Epithelial cell of proximal tubule (primary cell): ENCODE measurements at regions not wholly inside any gene's neighbourhood (a gene's known extent, or its start where the extent isn't known, plus 50 kb on each side); places are given as distances from the start of the nearest gene placed in this dataset.

ENCODE experiments used
- DNase-seq: peaks from one replicate; pipeline ENCODE4 v3.0.0-alpha.2; 2011; ENCODE audit warnings: low read depth
- H3K4me3 ChIP-seq: 2 replicates; pipeline ENCODE4 v1.5.1; 2011; ENCODE audit warnings: low read depth, mild to moderate bottlenecking, low read length
- TF ChIP-seq, protein P1 (sequence below): conservative IDR thresholded peaks from 2 replicates; pipeline ENCODE4 v1.5.1; 2012; ENCODE audit warnings: low read depth, mild to moderate bottlenecking, low read length

- no peak for DNase-seq
- TF ChIP-seq, protein P1, sequence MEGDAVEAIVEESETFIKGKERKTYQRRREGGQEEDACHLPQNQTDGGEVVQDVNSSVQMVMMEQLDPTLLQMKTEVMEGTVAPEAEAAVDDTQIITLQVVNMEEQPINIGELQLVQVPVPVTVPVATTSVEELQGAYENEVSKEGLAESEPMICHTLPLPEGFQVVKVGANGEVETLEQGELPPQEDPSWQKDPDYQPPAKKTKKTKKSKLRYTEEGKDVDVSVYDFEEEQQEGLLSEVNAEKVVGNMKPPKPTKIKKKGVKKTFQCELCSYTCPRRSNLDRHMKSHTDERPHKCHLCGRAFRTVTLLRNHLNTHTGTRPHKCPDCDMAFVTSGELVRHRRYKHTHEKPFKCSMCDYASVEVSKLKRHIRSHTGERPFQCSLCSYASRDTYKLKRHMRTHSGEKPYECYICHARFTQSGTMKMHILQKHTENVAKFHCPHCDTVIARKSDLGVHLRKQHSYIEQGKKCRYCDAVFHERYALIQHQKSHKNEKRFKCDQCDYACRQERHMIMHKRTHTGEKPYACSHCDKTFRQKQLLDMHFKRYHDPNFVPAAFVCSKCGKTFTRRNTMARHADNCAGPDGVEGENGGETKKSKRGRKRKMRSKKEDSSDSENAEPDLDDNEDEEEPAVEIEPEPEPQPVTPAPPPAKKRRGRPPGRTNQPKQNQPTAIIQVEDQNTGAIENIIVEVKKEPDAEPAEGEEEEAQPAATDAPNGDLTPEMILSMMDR, result no peak
- H3K4me3 ChIP-seq, result no peak overlapping the region
Measured at GRCh38 chr15:39354189-39354588, 226.7 kb upstream of the THBS1 start.

DNA sequence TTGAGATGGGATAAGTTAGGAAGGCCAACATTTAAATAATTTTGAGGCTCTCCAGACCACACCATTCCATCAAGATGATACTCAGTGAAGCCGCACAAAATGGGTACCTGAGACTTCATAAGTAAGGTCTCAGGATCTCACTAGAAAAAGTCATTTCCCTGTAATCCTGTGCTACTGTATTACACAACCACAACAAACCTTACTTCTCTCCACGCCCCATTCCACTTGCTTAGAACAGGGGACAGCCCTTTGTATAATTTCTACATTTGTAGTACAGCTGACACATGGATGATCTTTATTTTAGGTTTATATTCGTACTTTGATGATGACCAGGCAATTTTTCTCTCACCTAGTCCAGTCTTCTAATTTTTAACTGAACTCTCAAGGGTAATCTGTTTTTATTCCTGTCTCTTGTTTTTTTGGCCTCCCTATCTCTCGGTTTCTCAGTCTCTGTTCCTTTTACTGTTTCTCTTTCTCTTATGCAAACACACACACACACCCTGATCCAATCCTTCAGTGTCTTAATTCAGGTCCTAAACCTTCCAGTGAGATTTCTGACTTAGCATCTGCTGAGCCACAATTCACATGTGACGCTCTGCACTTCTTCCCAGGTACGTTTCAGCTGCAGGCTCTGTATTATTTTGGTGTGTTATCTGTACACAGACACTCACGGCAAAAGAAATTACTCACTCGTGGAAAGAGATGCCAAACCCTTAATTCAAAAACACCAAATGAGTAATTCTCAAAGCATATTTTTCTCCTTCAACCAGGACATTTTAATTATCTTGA lies 223.2 kb upstream of the THBS1 start:
- TF ChIP-seq, protein P1, result no peak
- no peak overlapping the region for H3K4me3 ChIP-seq
- DNase-seq, result no peak

DNA sequence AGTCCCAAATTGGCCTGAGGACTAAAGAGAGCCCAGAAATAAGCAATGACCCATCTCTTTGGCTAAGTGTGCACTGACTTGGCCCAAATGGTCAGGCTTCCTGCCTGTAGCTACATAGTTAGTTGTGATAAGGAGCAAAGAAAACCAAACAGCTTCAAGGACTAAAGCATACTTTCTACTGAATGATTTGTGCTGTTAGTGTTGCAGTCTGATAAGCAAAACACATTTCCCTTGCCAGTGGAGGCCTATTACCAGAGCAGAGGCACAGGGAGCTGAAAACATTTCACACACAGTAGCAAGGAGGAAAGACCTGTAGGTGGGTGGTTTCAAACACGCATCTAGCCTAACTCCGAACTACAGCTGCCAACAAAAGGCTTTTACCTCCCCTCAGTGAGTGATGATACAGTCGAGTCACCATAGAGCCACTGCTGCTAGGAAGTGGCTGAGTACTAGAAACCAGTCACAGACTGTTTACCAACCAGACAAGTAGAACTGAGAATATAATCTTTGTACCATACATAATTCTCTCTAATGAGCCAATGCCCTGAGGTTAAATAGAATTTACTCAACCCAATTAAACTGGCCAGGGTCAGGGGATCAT lies 222.3 kb upstream of the THBS1 start:
- no peak for DNase-seq
- TF ChIP-seq, protein P1, result no peak
- H3K4me3 ChIP-seq, result no peak overlapping the region

DNA sequence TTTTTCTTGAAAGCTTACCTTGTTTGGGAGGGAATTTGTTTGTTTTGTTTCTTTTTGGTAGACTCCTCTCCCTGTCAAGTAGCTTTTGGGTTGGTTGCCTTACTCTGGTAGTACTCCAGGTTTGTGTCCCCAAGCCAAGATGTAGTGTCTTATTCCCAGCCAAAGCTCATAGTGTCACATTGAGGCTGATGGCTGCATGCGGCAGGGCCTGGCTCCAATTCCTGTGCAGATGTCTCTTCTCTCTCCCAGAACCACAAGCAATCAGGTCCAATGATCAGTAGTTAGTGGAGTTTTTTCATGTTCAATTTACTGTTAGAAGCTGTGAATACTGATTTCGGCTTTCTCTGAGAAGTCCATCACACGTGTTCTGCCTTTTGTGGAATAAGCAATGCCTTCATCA lies 221.1 kb upstream of the THBS1 start:
- no peak overlapping the region for H3K4me3 ChIP-seq
- no peak for DNase-seq
- TF ChIP-seq, protein P1, result no peak

- DNase-seq, result peak; percentile 47
- H3K4me3 ChIP-seq, result no peak overlapping the region
- TF ChIP-seq, protein P1, result no peak
Measured at GRCh38 chr15:39360452-39360851, 220.4 kb upstream of the THBS1 start.

- DNase-seq, result no peak
- no peak overlapping the region for H3K4me3 ChIP-seq
- TF ChIP-seq, protein P1, result no peak
Measured at GRCh38 chr15:39361497-39361896, 219.4 kb upstream of the THBS1 start.
